Brain microvascular endothelial cell (primary cell): ENCODE measurements at regions not wholly inside any gene's neighbourhood (a gene's known extent, or its start where the extent isn't known, plus 50 kb on each side); places are given as distances from the start of the nearest gene placed in this dataset.

Experiments used
- DNase-seq: peaks from one replicate; pipeline ENCODE4 v3.0.0-alpha.2; 2020
- H3K27ac ChIP-seq: fragments of 250-450 bp; sonication (Bioruptor Pico); 2 replicates; pipeline ENCODE4 v1.5.1; 2020; ENCODE audit warnings: mild to moderate bottlenecking, moderate library complexity
- H3K27me3 ChIP-seq: fragments of 250-450 bp; sonication (Bioruptor Pico); replicated peaks from 2 replicates; pipeline ENCODE4 v1.5.1; 2020; ENCODE audit warnings: mild to moderate bottlenecking
- H3K36me3 ChIP-seq: fragments of 250-450 bp; sonication (Bioruptor Pico); replicated peaks from 2 replicates; pipeline ENCODE4 v1.5.1; 2020; ENCODE audit warnings: mild to moderate bottlenecking
- H3K4me3 ChIP-seq: 2 replicates; pipeline ENCODE4 v1.5.1; 2011; ENCODE audit warnings: low read depth, mild to moderate bottlenecking, control low read depth, low read length, moderate library complexity
- in situ Hi-C: cut with HindIII; loops from 2 replicates; pipeline ENCODE4 v1.10.0; 2017; ENCODE audit warnings: low sequenced_read_pairs, low pct_ligation_motif_present
- TF ChIP-seq, protein P1 (sequence below): IDR thresholded peaks from 2 replicates; pipeline ENCODE4 v1.5.1; 2011; ENCODE audit warnings: low read depth, mild to moderate bottlenecking, moderate library complexity, low read length, control low read depth, inconsistent platforms; ENCODE audit errors: missing control alignments

- Histone ChIP-seq H3K27ac (no peak overlapping the region), H3K36me3 (no peaks in the 10 kb centered on the region), H3K27me3 (peaks cover 1% of the 10 kb centered on the region), H3K4me3 (no peak overlapping the region)
- TF ChIP-seq, protein P1, sequence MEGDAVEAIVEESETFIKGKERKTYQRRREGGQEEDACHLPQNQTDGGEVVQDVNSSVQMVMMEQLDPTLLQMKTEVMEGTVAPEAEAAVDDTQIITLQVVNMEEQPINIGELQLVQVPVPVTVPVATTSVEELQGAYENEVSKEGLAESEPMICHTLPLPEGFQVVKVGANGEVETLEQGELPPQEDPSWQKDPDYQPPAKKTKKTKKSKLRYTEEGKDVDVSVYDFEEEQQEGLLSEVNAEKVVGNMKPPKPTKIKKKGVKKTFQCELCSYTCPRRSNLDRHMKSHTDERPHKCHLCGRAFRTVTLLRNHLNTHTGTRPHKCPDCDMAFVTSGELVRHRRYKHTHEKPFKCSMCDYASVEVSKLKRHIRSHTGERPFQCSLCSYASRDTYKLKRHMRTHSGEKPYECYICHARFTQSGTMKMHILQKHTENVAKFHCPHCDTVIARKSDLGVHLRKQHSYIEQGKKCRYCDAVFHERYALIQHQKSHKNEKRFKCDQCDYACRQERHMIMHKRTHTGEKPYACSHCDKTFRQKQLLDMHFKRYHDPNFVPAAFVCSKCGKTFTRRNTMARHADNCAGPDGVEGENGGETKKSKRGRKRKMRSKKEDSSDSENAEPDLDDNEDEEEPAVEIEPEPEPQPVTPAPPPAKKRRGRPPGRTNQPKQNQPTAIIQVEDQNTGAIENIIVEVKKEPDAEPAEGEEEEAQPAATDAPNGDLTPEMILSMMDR: no peak
- in situ Hi-C loops: no loop called here
- no peak for DNase-seq
Measured at GRCh38 chr4:3709061-3709845, 56.9 kb upstream of the ADRA2C start.

DNA sequence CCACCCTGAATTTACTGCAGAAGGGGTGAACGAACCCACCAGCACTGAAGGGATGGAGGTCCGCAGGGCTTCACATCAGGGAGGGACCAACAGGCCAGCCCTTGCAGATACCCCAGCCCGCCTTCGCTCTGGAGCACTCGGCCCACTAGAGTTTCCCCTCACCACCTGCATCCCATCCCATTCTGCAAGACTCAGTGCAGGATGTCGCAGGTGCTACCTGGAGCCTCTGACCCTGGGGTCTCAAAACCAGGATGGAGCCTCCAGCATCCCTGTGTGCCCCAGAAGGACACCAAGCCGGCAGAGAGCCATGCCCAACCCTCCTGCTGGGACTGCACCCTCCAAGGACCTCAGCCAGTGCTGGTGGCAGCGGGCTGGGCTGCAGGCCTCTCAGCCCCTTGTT is 57.6 kb upstream of the ADRA2C start:
- H3K4me3 ChIP-seq: no peak overlapping the region
- peaks cover 1% of the 10 kb centered on the region for H3K27me3 ChIP-seq
- TF ChIP-seq, protein P1: no peak
- no peak overlapping the region for H3K27ac ChIP-seq
- no peak for DNase-seq
- in situ Hi-C loops: no loop called here
- no peaks in the 10 kb centered on the region for H3K36me3 ChIP-seq

- peaks cover 1% of the 10 kb centered on the region for H3K27me3 ChIP-seq
- TF ChIP-seq, protein P1: no peak
- H3K4me3 ChIP-seq: no peak overlapping the region
Measured at GRCh38 chr4:3708103-3708510, 58.1 kb upstream of the ADRA2C start.

GRCh38 chr4:3707423-3708102 is 58.6 kb upstream of the ADRA2C start:
- H3K27me3 ChIP-seq: peaks cover 1% of the 10 kb centered on the region
- no peaks in the 10 kb centered on the region for H3K36me3 ChIP-seq
- TF ChIP-seq, protein P1: no peak
- in situ Hi-C loops: no loop called here
- H3K4me3 ChIP-seq: no peak overlapping the region
- no peak overlapping the region for H3K27ac ChIP-seq
- DNase-seq: no peak

More at GRCh38 chr4:3708103-3708510, 58.1 kb upstream of the ADRA2C start:
- no peaks in the 10 kb centered on the region for H3K36me3 ChIP-seq
- no peak overlapping the region for H3K27ac ChIP-seq
- in situ Hi-C loops: no loop called here
- DNase-seq: peak; percentile 2

DNA sequence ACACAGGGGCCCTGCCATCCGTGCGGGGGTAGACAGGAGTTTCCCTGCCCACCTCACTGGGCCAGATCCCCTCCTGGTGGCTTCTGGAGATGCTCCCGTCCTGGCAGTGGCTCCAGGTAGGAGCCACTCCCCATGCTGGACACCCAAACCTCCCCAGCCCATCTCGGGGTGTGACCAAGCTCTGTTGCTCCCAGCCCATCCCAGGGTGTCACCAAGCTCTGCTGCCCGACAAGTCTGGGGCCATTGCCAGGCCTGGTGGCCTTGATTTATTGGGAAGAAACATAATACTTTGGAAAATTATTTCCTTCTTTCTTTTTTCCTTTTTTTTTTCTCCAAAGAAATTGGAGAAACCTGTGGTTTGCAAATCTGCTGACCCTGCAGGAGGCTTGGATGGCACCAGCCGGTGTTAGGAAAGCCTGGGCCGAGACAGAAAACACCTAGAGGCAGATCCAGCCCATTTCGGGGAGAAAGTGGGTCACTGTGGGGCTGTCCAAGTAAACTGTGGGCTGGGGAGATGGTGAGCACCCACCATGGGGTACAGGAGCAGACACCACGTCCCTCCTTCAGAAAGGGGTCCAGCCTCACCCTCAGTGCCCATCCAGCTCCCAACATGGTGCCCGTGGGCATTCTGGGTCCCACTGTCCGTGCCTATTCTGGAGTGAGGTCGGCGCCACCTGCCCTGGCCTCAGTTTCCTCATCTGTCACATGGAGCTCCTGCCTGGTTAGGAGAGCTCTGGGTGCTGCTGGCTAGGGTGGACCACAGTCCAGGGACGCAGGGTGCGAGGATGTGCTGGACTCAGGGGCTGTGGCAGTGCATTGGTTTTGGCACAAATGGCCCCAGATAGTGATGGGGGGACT is 59.4 kb upstream of the ADRA2C start:
- Histone ChIP-seq H3K27me3 (peaks cover 1% of the 10 kb centered on the region), H3K36me3 (no peaks in the 10 kb centered on the region), H3K4me3 (no peak overlapping the region), H3K27ac (no peak overlapping the region)
- TF ChIP-seq, protein P1: no peak
- in situ Hi-C loops: no loop called here
- DNase-seq: no peak
